H1 (cell line): ENCODE measurements at regions not wholly inside any gene's neighbourhood (a gene's known extent, or its start where the extent isn't known, plus 50 kb on each side); places are given as distances from the start of the nearest gene placed in this dataset.

Source experiments
- GTF2F1 ChIP-seq: IDR thresholded peaks from 2 replicates; pipeline ENCODE4 v1.6.1; 2012; ENCODE audit warnings: low read depth, low read length, improper control_type of control experiment, borderline replicate concordance
- KDM1A ChIP-seq: fragments of 200-600, 300-600 bp; sonication (generic); IDR thresholded peaks from 2 replicates; pipeline ENCODE4 v1.7.1; 2016; ENCODE audit warnings: mild to moderate bottlenecking, low read length, borderline replicate concordance
- NRF1 ChIP-seq: IDR thresholded peaks from 2 replicates; pipeline ENCODE4 v1.6.1; 2011; ENCODE audit warnings: mild to moderate bottlenecking, low read depth, low read length, improper control_type of control experiment
- POLR2A ChIP-seq, 2 experiments: IDR thresholded peaks; 1 replicate in 1 of 2; 2 replicates in 1 of 2; pipeline ENCODE4 v1.6.1; 2011; ENCODE audit warnings: low read depth in 2 of 2, low read length in 2 of 2, mild to moderate bottlenecking in 2 of 2; ENCODE audit errors: control extremely low read depth in 1 of 2
- POLR2AphosphoS5 ChIP-seq: IDR thresholded peaks from 2 replicates; pipeline ENCODE4 v1.6.1; 2011; ENCODE audit warnings: low read depth, low read length
- RXRA ChIP-seq: IDR thresholded peaks from 2 replicates; pipeline ENCODE4 v1.6.1; 2011; ENCODE audit warnings: low read depth, mild to moderate bottlenecking, low read length, moderate library complexity; ENCODE audit not compliant: insufficient read depth
- SIRT6 ChIP-seq: IDR thresholded peaks from one replicate; pipeline ENCODE4 v1.7.1; 2012; ENCODE audit warnings: low read length, inconsistent platforms
- TF ChIP-seq, protein P1 (sequence below): IDR thresholded peaks from 2 replicates; pipeline ENCODE4 v1.6.1; 2011; ENCODE audit warnings: low read length, improper control_type of control experiment
- TF ChIP-seq, protein P2 (sequence below), 3 experiments: IDR thresholded peaks; 1 replicate in 2 of 3; 2 replicates in 1 of 3; pipeline versions ENCODE4 v1.5.1 to v1.6.1; 2011; ENCODE audit warnings: low read length in 3 of 3, mild to moderate bottlenecking in 3 of 3, inconsistent platforms in 2 of 3, low read depth in 1 of 3, moderate library complexity in 1 of 3; ENCODE audit not compliant: insufficient read depth in 1 of 3; ENCODE audit errors: control extremely low read depth in 1 of 3
- TF ChIP-seq, protein P3 (sequence below): IDR thresholded peaks from 2 replicates; pipeline ENCODE4 v1.6.1; 2012; ENCODE audit warnings: inconsistent platforms

DNA sequence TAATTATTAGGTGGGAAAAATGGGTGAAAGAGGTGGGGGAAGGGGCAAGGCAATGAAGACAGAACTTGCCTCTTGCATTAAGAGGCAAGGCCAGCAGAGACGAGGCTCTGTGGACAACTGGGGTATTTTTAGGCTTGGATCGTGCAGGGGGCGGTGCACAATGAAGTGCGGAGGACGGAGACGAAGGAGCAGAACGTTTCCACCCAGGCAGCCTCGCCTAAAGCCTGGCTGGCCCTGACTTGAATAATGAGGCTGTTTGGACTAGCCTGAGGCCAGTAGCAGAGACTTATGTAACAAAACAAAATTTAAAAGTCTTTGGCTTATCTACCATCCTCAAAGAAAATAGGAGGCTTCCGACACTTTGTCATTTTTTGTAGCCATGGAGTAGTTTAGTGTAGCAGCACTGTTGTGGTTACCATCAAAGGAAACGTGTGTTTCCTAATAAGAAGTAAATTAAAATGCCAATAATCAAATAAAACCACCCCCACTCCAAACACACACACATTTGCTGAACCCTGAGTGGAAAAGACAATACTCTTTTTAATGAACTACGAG, 370.0 kb upstream of the CNR1 start:
- TF ChIP-seq, protein P1, sequence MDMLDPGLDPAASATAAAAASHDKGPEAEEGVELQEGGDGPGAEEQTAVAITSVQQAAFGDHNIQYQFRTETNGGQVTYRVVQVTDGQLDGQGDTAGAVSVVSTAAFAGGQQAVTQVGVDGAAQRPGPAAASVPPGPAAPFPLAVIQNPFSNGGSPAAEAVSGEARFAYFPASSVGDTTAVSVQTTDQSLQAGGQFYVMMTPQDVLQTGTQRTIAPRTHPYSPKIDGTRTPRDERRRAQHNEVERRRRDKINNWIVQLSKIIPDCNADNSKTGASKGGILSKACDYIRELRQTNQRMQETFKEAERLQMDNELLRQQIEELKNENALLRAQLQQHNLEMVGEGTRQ = no peak
- TF ChIP-seq, protein P2, sequence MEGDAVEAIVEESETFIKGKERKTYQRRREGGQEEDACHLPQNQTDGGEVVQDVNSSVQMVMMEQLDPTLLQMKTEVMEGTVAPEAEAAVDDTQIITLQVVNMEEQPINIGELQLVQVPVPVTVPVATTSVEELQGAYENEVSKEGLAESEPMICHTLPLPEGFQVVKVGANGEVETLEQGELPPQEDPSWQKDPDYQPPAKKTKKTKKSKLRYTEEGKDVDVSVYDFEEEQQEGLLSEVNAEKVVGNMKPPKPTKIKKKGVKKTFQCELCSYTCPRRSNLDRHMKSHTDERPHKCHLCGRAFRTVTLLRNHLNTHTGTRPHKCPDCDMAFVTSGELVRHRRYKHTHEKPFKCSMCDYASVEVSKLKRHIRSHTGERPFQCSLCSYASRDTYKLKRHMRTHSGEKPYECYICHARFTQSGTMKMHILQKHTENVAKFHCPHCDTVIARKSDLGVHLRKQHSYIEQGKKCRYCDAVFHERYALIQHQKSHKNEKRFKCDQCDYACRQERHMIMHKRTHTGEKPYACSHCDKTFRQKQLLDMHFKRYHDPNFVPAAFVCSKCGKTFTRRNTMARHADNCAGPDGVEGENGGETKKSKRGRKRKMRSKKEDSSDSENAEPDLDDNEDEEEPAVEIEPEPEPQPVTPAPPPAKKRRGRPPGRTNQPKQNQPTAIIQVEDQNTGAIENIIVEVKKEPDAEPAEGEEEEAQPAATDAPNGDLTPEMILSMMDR (IDR thresholded peaks at IDR 0.05; ENCODE audit: control extremely low read depth in 1 of 3, insufficient read depth in 1 of 3, low read depth in 1 of 3, low read length in 3 of 3) = no peak
- no peak for TF ChIP-seq NRF1
- no peak for TF ChIP-seq SIRT6
- no peak for TF ChIP-seq POLR2A (IDR thresholded peaks at IDR 0.05; ENCODE audit: control extremely low read depth in 1 of 2, low read depth in 2 of 2, low read length in 2 of 2)
- TF ChIP-seq, protein P3, sequence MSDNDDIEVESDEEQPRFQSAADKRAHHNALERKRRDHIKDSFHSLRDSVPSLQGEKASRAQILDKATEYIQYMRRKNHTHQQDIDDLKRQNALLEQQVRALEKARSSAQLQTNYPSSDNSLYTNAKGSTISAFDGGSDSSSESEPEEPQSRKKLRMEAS = no peak
- no peak for TF ChIP-seq GTF2F1
- no peak for TF ChIP-seq RXRA
- TF ChIP-seq KDM1A = no peak
- TF ChIP-seq POLR2AphosphoS5 = no peak
